ENCODE measurements at regions not wholly inside any gene's neighbourhood (a gene's known extent, or its start where the extent isn't known, plus 50 kb on each side); places are given as distances from the start of the nearest gene placed in this dataset.

DNA sequence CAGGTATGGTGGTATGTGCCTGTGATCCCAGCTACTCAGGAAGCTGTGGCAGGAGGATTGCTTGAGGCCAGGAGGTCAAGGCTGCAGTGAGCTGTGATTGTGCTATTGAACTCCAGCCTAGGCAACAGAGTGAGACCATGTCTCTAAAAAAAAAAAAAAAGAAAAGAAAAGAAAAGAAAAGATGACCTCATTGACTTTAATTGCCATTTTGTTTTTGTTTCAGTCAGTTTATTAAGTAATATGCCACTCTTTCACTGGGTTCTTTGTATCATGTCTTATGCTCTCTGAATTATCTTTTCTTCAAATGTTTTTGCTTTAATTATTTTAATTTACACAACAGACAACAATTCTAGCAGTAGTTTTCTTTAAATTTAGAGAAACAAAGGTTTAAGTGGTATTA, 293.8 kb downstream of the TSHZ3 start:
- Histone ChIP-seq H4K20me1 (ENCODE audit: insufficient read depth, low read length) (no peaks in the 10 kb centered on the region), H3F3A (ENCODE audit: insufficient read depth, low read length) (no peaks in the 10 kb centered on the region), H3K27me3 (replicated peaks; ENCODE audit: insufficient read depth, low read length) (no peaks in the 10 kb centered on the region), H2AFZ (ENCODE audit: low read length) (no peak overlapping the region), H3K9ac (ENCODE audit: low read length) (no peak overlapping the region), H3K79me2 (ENCODE audit: low read length) (no peaks in the 10 kb centered on the region), H3K9me2 (replicated peaks; ENCODE audit: insufficient read depth, low read length) (no peaks in the 10 kb centered on the region), H3K4me2 (ENCODE audit: low read depth, low read length) (no peak overlapping the region), H3K36me3 (replicated peaks; ENCODE audit: insufficient read depth, low read length) (no peaks in the 10 kb centered on the region), H3K4me3 (ENCODE audit: low read length) (no peak overlapping the region), H3K9me3 (replicated peaks; ENCODE audit: insufficient read depth, low read length) (no peaks in the 10 kb centered on the region), H3K27ac (ENCODE audit: low read length) (no peak overlapping the region), H3K4me1 (ENCODE audit: low read length) (no peaks in the 10 kb centered on the region)
- no peak for DNase-seq
- no peak for TF ChIP-seq EZH2phosphoT487 (IDR thresholded peaks at IDR 0.05; ENCODE audit: low read length)
- TF ChIP-seq EZH2 (optimal IDR thresholded peaks at IDR 0.05; ENCODE audit: low read depth, low read length), result no peak
- TF ChIP-seq, protein P1, sequence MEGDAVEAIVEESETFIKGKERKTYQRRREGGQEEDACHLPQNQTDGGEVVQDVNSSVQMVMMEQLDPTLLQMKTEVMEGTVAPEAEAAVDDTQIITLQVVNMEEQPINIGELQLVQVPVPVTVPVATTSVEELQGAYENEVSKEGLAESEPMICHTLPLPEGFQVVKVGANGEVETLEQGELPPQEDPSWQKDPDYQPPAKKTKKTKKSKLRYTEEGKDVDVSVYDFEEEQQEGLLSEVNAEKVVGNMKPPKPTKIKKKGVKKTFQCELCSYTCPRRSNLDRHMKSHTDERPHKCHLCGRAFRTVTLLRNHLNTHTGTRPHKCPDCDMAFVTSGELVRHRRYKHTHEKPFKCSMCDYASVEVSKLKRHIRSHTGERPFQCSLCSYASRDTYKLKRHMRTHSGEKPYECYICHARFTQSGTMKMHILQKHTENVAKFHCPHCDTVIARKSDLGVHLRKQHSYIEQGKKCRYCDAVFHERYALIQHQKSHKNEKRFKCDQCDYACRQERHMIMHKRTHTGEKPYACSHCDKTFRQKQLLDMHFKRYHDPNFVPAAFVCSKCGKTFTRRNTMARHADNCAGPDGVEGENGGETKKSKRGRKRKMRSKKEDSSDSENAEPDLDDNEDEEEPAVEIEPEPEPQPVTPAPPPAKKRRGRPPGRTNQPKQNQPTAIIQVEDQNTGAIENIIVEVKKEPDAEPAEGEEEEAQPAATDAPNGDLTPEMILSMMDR (IDR thresholded peaks at IDR 0.05; ENCODE audit: low read length), result no peak

DNA sequence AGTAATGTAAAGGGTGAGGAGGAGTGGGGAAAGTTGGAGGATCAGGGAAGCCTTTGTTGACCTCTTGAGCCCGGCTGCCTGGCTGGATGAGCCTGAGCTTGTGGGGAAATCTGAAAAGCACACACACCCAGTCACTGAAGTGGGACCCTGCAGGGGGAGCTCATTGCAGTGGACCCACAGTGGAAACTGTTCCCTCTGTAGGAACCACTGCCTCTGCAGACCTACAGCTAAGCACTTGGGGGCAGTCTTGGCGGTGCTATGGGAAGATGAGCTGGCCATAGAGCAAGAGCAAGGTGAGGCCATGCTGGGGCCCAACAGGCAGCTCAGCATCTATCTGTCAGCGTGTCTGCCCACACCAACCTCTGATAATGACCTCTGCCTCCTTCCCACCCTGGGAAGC, 294.8 kb downstream of the TSHZ3 start:
- no peak overlapping the region for H3K4me3 ChIP-seq (ENCODE audit: low read length)

DNA sequence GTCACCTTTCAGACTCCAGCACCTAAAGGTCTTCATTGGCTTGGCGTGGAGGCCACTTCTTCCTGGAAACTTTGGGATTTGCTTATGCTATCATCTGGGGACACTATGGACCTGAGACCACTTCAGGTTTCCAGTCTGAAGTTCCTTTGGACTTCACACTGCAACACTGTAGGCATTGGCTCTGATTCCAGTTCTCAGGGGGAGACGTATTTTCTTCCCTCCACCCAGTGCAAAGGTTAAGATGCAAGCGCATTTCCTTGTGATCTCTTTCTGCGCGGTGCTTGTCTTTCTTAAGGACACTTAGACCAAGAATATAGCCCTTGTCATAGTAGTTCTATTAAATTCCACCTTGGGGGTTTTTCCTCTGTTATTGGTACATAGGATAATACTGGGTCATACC, 299.8 kb downstream of the TSHZ3 start:
- Histone ChIP-seq H3K27ac (ENCODE audit: low read length) (no peak overlapping the region), H3K36me3 (replicated peaks; ENCODE audit: insufficient read depth, low read length) (no peaks in the 10 kb centered on the region), H3K9ac (ENCODE audit: low read length) (no peak overlapping the region), H3K9me3 (replicated peaks; ENCODE audit: insufficient read depth, low read length) (no peaks in the 10 kb centered on the region), H3K27me3 (replicated peaks; ENCODE audit: insufficient read depth, low read length) (0 out of 2 replicates have a peak, but pooled peaks cover 9% of the 10 kb centered on the region), H3K4me3 (ENCODE audit: low read length) (no peak overlapping the region), H3K4me2 (ENCODE audit: low read depth, low read length) (no peak overlapping the region), H3K79me2 (ENCODE audit: low read length) (no peaks in the 10 kb centered on the region), H3K4me1 (ENCODE audit: low read length) (no peaks in the 10 kb centered on the region), H3K9me2 (replicated peaks; ENCODE audit: insufficient read depth, low read length) (no peaks in the 10 kb centered on the region), H2AFZ (ENCODE audit: low read length) (no peak overlapping the region), H4K20me1 (ENCODE audit: insufficient read depth, low read length) (no peaks in the 10 kb centered on the region), H3F3A (ENCODE audit: insufficient read depth, low read length) (no peaks in the 10 kb centered on the region)
- TF ChIP-seq EZH2phosphoT487 (IDR thresholded peaks at IDR 0.05; ENCODE audit: low read length), result no peak
- TF ChIP-seq, protein P1 (IDR thresholded peaks at IDR 0.05; ENCODE audit: low read length), result no peak
- no peak for TF ChIP-seq EZH2 (optimal IDR thresholded peaks at IDR 0.05; ENCODE audit: low read depth, low read length)
- no peak for DNase-seq

More for the DNA sequence above, 294.8 kb downstream of the TSHZ3 start:
- H3K79me2 ChIP-seq (ENCODE audit: low read length), result no peaks in the 10 kb centered on the region
- H3K27ac ChIP-seq (ENCODE audit: low read length), result no peak overlapping the region
- no peak overlapping the region for H3K4me2 ChIP-seq (ENCODE audit: low read depth, low read length)
- DNase-seq, result no peak
- H3K36me3 ChIP-seq (replicated peaks; ENCODE audit: insufficient read depth, low read length), result no peaks in the 10 kb centered on the region
- H3K9me2 ChIP-seq (replicated peaks; ENCODE audit: insufficient read depth, low read length), result no peaks in the 10 kb centered on the region
- no peak for TF ChIP-seq EZH2 (optimal IDR thresholded peaks at IDR 0.05; ENCODE audit: low read depth, low read length)
- TF ChIP-seq EZH2phosphoT487 (IDR thresholded peaks at IDR 0.05; ENCODE audit: low read length), result no peak
- TF ChIP-seq, protein P1 (IDR thresholded peaks at IDR 0.05; ENCODE audit: low read length), result no peak
- no peaks in the 10 kb centered on the region for H3K27me3 ChIP-seq (replicated peaks; ENCODE audit: insufficient read depth, low read length)
- no peak overlapping the region for H2AFZ ChIP-seq (ENCODE audit: low read length)
- H3K9me3 ChIP-seq (replicated peaks; ENCODE audit: insufficient read depth, low read length), result no peaks in the 10 kb centered on the region
- no peaks in the 10 kb centered on the region for H3F3A ChIP-seq (ENCODE audit: insufficient read depth, low read length)
- H3K4me1 ChIP-seq (ENCODE audit: low read length), result no peaks in the 10 kb centered on the region
- no peaks in the 10 kb centered on the region for H4K20me1 ChIP-seq (ENCODE audit: insufficient read depth, low read length)
- H3K9ac ChIP-seq (ENCODE audit: low read length), result no peak overlapping the region

Data from MM.1S (cell line).